Transverse colon (tissue), 4 donors: ENCODE measurements at regions not wholly inside any gene's neighbourhood (a gene's known extent, or its start where the extent isn't known, plus 50 kb on each side); places are given as distances from the start of the nearest gene placed in this dataset.

Experiments
- DNase-seq: peaks from one replicate; pipeline ENCODE4 v3.0.0-alpha.2; 2019
- H3K27ac ChIP-seq, 4 donors: fragments of 200-600 bp; sonication (generic); 2 replicates each; pipeline ENCODE4 v1.5.1; 2016 to 2018; ENCODE audit warnings: inconsistent platforms in 4 of 4
- H3K27me3 ChIP-seq: fragments of 200-600 bp; sonication (generic); 2 replicates; pipeline ENCODE4 v1.5.1; 2017; ENCODE audit warnings: inconsistent platforms
- H3K36me3 ChIP-seq, 4 donors: fragments of 200-600 bp; sonication (generic); 2 replicates each; pipeline ENCODE4 v1.5.1; 2017 to 2019; ENCODE audit warnings: inconsistent platforms in 4 of 4
- H3K4me1 ChIP-seq, 4 donors: fragments of 200-600 bp; sonication (generic); 2 replicates each; pipeline ENCODE4 v1.5.1; 2017 to 2020; ENCODE audit warnings: inconsistent platforms in 4 of 4
- H3K4me3 ChIP-seq, 4 donors: fragments of 200-600 bp; sonication (generic); 1 replicate in 1 of 4; 2 replicates in 3 of 4; pipeline versions ENCODE4 v1.5.1 to v1.6.1; 2017 to 2019; ENCODE audit warnings: inconsistent platforms in 4 of 4
- H3K9me3 ChIP-seq, 2 donors: fragments of 200-600 bp; sonication (generic); 2 replicates each; pipeline ENCODE4 v1.5.1; 2017 to 2019; ENCODE audit warnings: inconsistent platforms in 2 of 2
- EP300 ChIP-seq: sonication (generic); formaldehyde crosslinking; IDR thresholded peaks from one replicate; pipeline ENCODE4 v1.6.1; 2017; ENCODE audit warnings: antibody characterized with exemption, low read depth
- POLR2A ChIP-seq: fragments of 450-650 bp; IDR thresholded peaks from one replicate; pipeline ENCODE4 v1.6.1; 2016; ENCODE audit warnings: antibody characterized with exemption, mild to moderate bottlenecking, moderate library complexity
- POLR2AphosphoS5 ChIP-seq, 3 donors: sonication (generic); formaldehyde crosslinking; IDR thresholded peaks; one replicate each; pipeline ENCODE4 v1.6.1; 2016; ENCODE audit warnings: antibody characterized with exemption in 3 of 3
- WGBS, 2 donors: methylation state at CpG; one replicate each; pipeline ENCODE4 v1.1.5; 2018; ENCODE audit warnings: low coverage in 1 of 2; 5-methylcytosine and 5-hydroxymethylcytosine counted together
- in situ Hi-C, 4 donors: fragments of 200-750 bp; cut with MboI; loops; one replicate each; pipeline versions ENCODE4 v1.15.0 to v1.15.1; 2017; ENCODE audit warnings: low sequenced_read_pairs in 3 of 4, low pct_ligation_motif_present in 1 of 4, low pct_unique_long_range_greater_than_20kb in 1 of 4
- intact Hi-C: fragments of 100-400 bp; cut with DNase I; formaldehyde crosslinking; loops from one replicate; pipeline ENCODE4 v1.15.1; 2023; ENCODE audit warnings: low total_unique reads
- TF ChIP-seq, protein P1 (sequence below), 5 experiments: fragments of 200-600 bp in 3 of 5; fragments of 450-650 bp in 2 of 5; sonication (generic) in 3 of 5; IDR thresholded peaks; 1 replicate in 2 of 5; 2 replicates in 3 of 5; pipeline ENCODE4 v1.5.1; 2016 to 2017; ENCODE audit warnings: antibody characterized with exemption in 5 of 5, inconsistent platforms in 3 of 5, mild to moderate bottlenecking in 2 of 5, moderate library complexity in 1 of 5

DNA sequence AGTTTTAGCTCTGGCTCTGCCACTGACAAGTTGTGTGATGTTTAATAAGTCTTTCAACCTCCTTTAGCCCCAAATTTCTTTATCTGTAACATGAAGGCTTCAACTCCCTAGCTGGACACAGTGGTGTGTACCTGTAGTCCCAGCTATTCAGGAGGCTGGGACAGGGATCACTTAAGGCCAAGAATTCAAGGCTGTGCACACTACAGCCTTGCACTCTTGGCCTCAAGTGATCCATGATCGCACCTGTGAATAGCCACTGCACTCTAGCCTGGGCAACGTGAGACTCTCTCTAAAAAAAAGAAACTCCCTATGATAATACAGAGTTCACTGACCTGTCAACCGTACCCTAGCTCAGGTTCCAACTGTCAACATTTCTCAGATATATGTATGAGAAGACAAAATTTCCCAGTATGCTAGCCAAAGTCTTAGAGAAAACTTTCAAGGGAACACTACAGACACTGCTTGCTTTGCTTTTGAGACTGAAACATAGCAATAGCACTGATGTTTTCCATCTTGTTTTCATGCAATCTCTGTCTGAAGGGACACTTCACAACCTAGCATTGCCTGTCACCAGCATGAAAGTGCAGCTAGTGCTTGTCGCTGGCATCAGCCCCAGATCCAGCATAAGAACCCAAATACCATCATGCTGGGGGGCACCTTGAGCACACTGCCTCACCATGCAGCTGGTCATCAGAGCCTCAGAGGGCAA, 51.6 kb upstream of the PTPN13 start:
- Histone ChIP-seq H3K27ac (no peak overlapping the region), H3K27me3 (no peaks in the 10 kb centered on the region), H3K9me3 (no peaks in the 10 kb centered on the region), H3K4me3 (no peak overlapping the region), H3K4me1 (no peaks in the 10 kb centered on the region), H3K36me3 (no peaks in the 10 kb centered on the region)
- TF ChIP-seq, protein P1, sequence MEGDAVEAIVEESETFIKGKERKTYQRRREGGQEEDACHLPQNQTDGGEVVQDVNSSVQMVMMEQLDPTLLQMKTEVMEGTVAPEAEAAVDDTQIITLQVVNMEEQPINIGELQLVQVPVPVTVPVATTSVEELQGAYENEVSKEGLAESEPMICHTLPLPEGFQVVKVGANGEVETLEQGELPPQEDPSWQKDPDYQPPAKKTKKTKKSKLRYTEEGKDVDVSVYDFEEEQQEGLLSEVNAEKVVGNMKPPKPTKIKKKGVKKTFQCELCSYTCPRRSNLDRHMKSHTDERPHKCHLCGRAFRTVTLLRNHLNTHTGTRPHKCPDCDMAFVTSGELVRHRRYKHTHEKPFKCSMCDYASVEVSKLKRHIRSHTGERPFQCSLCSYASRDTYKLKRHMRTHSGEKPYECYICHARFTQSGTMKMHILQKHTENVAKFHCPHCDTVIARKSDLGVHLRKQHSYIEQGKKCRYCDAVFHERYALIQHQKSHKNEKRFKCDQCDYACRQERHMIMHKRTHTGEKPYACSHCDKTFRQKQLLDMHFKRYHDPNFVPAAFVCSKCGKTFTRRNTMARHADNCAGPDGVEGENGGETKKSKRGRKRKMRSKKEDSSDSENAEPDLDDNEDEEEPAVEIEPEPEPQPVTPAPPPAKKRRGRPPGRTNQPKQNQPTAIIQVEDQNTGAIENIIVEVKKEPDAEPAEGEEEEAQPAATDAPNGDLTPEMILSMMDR (IDR thresholded peaks at IDR 0.05) = no peak
- no peak for TF ChIP-seq POLR2A
- no peak for TF ChIP-seq EP300
- no peak for TF ChIP-seq POLR2AphosphoS5 (IDR thresholded peaks at IDR 0.05)
- DNase-seq = no peak
- intact Hi-C loops (no loop called here), in situ Hi-C loops (no loop called here)
- WGBS, 2 donors = 61 to 94% methylated on average over 3 to 4 of the region's 4 CpGs

DNA sequence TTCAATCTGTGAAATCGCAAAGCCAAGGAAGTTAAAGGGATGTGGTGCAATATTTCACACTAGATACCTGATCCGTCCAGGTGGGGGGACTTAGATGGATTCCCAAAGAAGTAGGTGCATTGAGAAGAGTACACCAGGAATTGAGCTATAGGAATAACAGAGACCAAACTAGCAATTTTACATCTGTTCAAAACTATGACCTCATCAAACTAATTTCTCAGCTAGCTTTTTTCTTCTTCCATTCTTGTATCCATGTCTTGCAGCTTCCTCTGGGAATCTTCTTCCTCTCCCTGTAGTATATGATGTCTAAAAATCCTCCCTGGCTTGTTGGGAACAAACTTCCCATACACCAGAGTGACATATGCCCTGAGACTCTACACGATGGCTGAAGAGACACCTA, 51.0 kb upstream of the PTPN13 start:
- no peak overlapping the region for H3K4me3 ChIP-seq
- in situ Hi-C loops (no loop called here), intact Hi-C loops (no loop called here)
- H3K9me3 ChIP-seq = no peaks in the 10 kb centered on the region
- DNase-seq = no peak
- TF ChIP-seq, protein P1 (IDR thresholded peaks at IDR 0.05) = no peak
- TF ChIP-seq POLR2AphosphoS5 (IDR thresholded peaks at IDR 0.05) = no peak
- TF ChIP-seq POLR2A = no peak
- TF ChIP-seq EP300 = no peak
- 64% methylated on average over 3 of the region's 3 CpGs; no CpG with 5 or more reads in 1 of the 2 donors for whole genome bisulfite sequencing, 2 donors
- no peak overlapping the region for H3K27ac ChIP-seq
- H3K36me3 ChIP-seq = no peaks in the 10 kb centered on the region
- no peaks in the 10 kb centered on the region for H3K4me1 ChIP-seq
- H3K27me3 ChIP-seq = no peaks in the 10 kb centered on the region

DNA sequence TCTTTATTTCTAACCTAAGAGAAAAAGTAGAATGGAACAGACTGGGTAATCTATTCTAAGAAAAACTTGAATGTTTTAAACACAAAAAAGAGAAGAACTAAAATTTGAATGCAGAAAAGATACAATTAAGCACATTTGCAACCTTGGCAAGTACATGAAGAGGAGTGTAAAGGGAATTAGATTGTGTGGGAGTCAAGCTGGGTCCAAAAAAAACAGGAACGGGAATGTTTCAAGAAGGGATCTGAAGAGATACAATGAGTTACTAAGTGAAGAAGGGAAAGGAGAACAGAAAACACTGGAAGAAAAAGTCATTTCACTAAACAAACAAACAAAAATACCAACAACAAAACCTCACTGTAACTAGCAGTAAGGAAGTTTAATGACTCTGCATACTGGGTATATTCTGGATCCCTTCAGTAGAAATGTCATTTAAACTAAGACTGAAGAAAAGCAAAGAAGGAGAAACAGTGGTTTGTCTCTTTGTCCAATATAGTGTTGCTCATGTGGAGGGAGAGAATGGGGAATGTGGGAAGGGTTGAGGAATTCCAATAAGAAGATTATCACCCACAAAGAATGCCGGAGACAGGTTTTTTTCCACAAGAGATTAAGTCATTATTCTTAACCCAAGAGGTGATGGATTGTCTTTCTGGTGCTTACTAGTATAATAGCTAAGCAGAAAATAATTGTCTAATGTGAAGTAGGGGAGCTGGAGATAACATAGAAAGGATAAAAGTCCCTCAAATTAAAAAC, 50.4 kb upstream of the PTPN13 start:
- H3K27me3 ChIP-seq = no peaks in the 10 kb centered on the region
- H3K9me3 ChIP-seq = no peaks in the 10 kb centered on the region
- H3K27ac ChIP-seq = no peak overlapping the region
- TF ChIP-seq POLR2AphosphoS5 (IDR thresholded peaks at IDR 0.05) = no peak
- TF ChIP-seq POLR2A = no peak
- TF ChIP-seq, protein P1 (IDR thresholded peaks at IDR 0.05) = no peak
- TF ChIP-seq EP300 = no peak
- in situ Hi-C loops (no loop called here), intact Hi-C loops (no loop called here)
- H3K36me3 ChIP-seq = no peaks in the 10 kb centered on the region
- no peak overlapping the region for H3K4me3 ChIP-seq
- H3K4me1 ChIP-seq = no peaks in the 10 kb centered on the region
- WGBS, 2 donors = 63 to 74% methylated on average over 2 of the region's 2 CpGs
- DNase-seq = no peak

DNA sequence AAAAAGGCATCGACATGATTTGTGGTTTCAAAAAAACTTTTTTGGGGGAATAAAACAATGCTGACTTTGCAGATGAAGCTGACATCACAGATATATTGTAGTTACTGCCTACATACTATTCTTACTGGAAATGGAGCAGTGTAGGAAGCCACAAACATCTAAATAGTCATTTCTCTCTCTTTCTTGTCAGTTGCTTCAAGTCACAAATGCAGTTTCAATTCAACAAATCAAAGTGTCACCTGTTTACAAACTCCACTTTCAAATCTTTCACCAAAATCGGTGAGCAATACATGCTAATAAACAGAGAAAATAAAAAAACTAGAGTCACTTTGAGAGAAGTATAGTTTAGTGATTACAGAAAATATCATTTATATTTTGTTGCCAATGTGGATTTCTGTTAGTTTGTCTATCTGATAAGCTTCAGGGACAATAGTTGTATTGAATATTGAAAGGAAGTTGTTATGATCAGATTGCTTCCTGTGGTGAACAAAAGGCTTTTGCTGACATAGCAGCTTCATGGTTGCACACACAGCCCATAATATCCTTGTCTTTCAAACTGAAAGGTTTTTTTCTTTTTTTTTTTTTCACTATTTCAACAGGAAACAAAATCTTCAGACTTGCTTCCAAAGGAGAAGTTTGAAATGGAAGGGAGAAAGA, 49.7 kb upstream of the PTPN13 start:
- Histone ChIP-seq H3K4me3 (no peak overlapping the region), H3K36me3 (no peaks in the 10 kb centered on the region), H3K9me3 (no peaks in the 10 kb centered on the region), H3K4me1 (no peaks in the 10 kb centered on the region), H3K27me3 (no peaks in the 10 kb centered on the region), H3K27ac (no peak overlapping the region)
- DNase-seq = no peak
- no peak for TF ChIP-seq EP300
- TF ChIP-seq, protein P1 (IDR thresholded peaks at IDR 0.05) = no peak
- no peak for TF ChIP-seq POLR2A
- no peak for TF ChIP-seq POLR2AphosphoS5 (IDR thresholded peaks at IDR 0.05)
- WGBS, 2 donors = 31 to 40% methylated on average over 2 of the region's 2 CpGs
- in situ Hi-C loops = no loop called here
- intact Hi-C loops = no loop called here
